Hepatocyte (in vitro differentiated cells): ENCODE measurements at regions not wholly inside any gene's neighbourhood (a gene's known extent, or its start where the extent isn't known, plus 50 kb on each side); places are given as distances from the start of the nearest gene placed in this dataset.
A peak's percentile ranks its signal among the peaks of the same experiment; 100 is the strongest.

Experiments used
- DNase-seq: peaks from one replicate; pipeline ENCODE4 v3.0.0-alpha.2; 2016; ENCODE audit warnings: low spot score
- H2AFZ ChIP-seq: fragments of 200-600 bp; sonication (generic); 2 replicates; pipeline ENCODE4 v1.6.0; 2016; ENCODE audit warnings: antibody characterized with exemption, mild to moderate bottlenecking
- H3K27ac ChIP-seq: fragments of 200-600 bp; sonication (generic); 2 replicates; pipeline ENCODE4 v1.5.1; 2016; ENCODE audit warnings: mild to moderate bottlenecking
- H3K27me3 ChIP-seq: fragments of 200-600 bp; sonication (generic); 2 replicates; pipeline ENCODE4 v1.6.1; 2016
- H3K36me3 ChIP-seq: fragments of 200-600 bp; sonication (generic); replicated peaks from 2 replicates; pipeline ENCODE4 v1.5.1; 2016; ENCODE audit warnings: low read depth; ENCODE audit not compliant: insufficient read depth
- H3K4me1 ChIP-seq: fragments of 200-600 bp; sonication (generic); 2 replicates; pipeline ENCODE4 v1.5.1; 2016; ENCODE audit warnings: mild to moderate bottlenecking, moderate library complexity; ENCODE audit not compliant: insufficient read depth
- H3K4me2 ChIP-seq: fragments of 200-600 bp; sonication (generic); 2 replicates; pipeline ENCODE4 v1.6.0; 2016
- H3K4me3 ChIP-seq: fragments of 200-600 bp; sonication (generic); 2 replicates; pipeline ENCODE4 v1.5.1; 2016; ENCODE audit warnings: mild to moderate bottlenecking
- H3K79me2 ChIP-seq: fragments of 200-600 bp; sonication (generic); 2 replicates; pipeline ENCODE4 v1.6.0; 2017; ENCODE audit warnings: mild to moderate bottlenecking
- H3K9me2 ChIP-seq: fragments of 200-600 bp; sonication (generic); replicated peaks from 2 replicates; pipeline ENCODE4 v1.6.0; 2017; ENCODE audit warnings: mild to moderate bottlenecking; ENCODE audit not compliant: insufficient read depth
- H3K9me3 ChIP-seq: fragments of 200-600 bp; sonication (generic); 2 replicates; pipeline ENCODE4 v1.5.1; 2016; ENCODE audit warnings: low read depth, mild to moderate bottlenecking
- H4K20me1 ChIP-seq: fragments of 200-600 bp; sonication (generic); 2 replicates; pipeline ENCODE4 v1.6.0; 2016; ENCODE audit warnings: mild to moderate bottlenecking; ENCODE audit not compliant: insufficient read depth, poor library complexity, severe bottlenecking
- CTCF ChIP-seq: fragments of 200-600 bp; sonication (generic); IDR thresholded peaks from 2 replicates; pipeline ENCODE4 v1.5.1; 2016; ENCODE audit warnings: antibody characterized with exemption, mild to moderate bottlenecking; ENCODE audit not compliant: poor library complexity
- EZH2 ChIP-seq: fragments of 200-600 bp; sonication (generic); IDR thresholded peaks from 2 replicates; pipeline ENCODE4 v1.6.1; 2016; ENCODE audit warnings: antibody characterized with exemption, mild to moderate bottlenecking, borderline replicate concordance
- EZH2phosphoT487 ChIP-seq: fragments of 200-600 bp; sonication (generic); IDR thresholded peaks from one replicate; pipeline ENCODE4 v1.6.1; 2018; ENCODE audit warnings: antibody characterized with exemption, mild to moderate bottlenecking, low read depth, moderate library complexity; ENCODE audit not compliant: unreplicated experiment, severe bottlenecking
- WGBS: methylation state at CpG from one replicate; pipeline ENCODE4 v1.1.6; 2016; ENCODE audit warnings: low lambda C conversion rate; ENCODE audit errors: missing lambda C conversion rate; 5-methylcytosine and 5-hydroxymethylcytosine counted together

GRCh38 chr3:34463414-34463813, 665.0 kb downstream of the PDCD6IP start:
- H3K9me3 ChIP-seq = peaks cover 6% of the 10 kb centered on the region
- H3K79me2 ChIP-seq = no peaks in the 10 kb centered on the region
- no peak overlapping the region for H3K27ac ChIP-seq
- no peak for TF ChIP-seq EZH2
- no peak for TF ChIP-seq CTCF
- TF ChIP-seq EZH2phosphoT487 = no peak
- no peaks in the 10 kb centered on the region for H3K9me2 ChIP-seq
- H3K4me1 ChIP-seq = no peaks in the 10 kb centered on the region
- 77% methylated on average over 1 of the region's 1 CpG for WGBS
- H3K36me3 ChIP-seq = no peaks in the 10 kb centered on the region
- DNase-seq = no peak
- no peak overlapping the region for H2AFZ ChIP-seq
- H4K20me1 ChIP-seq = no peaks in the 10 kb centered on the region
- H3K4me2 ChIP-seq = no peak overlapping the region
- H3K4me3 ChIP-seq = no peak overlapping the region
- H3K27me3 ChIP-seq = no peaks in the 10 kb centered on the region

GRCh38 chr3:34464646-34465045, 666.2 kb downstream of the PDCD6IP start:
- DNase-seq = no peak
- no peaks in the 10 kb centered on the region for H3K27me3 ChIP-seq
- H4K20me1 ChIP-seq = no peaks in the 10 kb centered on the region
- no peaks in the 10 kb centered on the region for H3K4me1 ChIP-seq
- no peaks in the 10 kb centered on the region for H3K36me3 ChIP-seq
- no peak overlapping the region for H3K4me2 ChIP-seq
- no peak overlapping the region for H3K27ac ChIP-seq
- no peaks in the 10 kb centered on the region for H3K9me2 ChIP-seq
- no peaks in the 10 kb centered on the region for H3K79me2 ChIP-seq
- H3K4me3 ChIP-seq = no peak overlapping the region
- TF ChIP-seq CTCF (no peak), EZH2phosphoT487 (no peak), EZH2 (no peak)
- no peak overlapping the region for H2AFZ ChIP-seq
- H3K9me3 ChIP-seq = no peaks in the 10 kb centered on the region
- WGBS = 82% methylated on average over 4 of the region's 4 CpGs

GRCh38 chr3:34475851-34476250, 677.4 kb downstream of the PDCD6IP start:
- no peak overlapping the region for H3K4me3 ChIP-seq
- no peak for DNase-seq
- H2AFZ ChIP-seq = no peak overlapping the region
- no peaks in the 10 kb centered on the region for H3K79me2 ChIP-seq
- H3K27ac ChIP-seq = no peak overlapping the region
- no peaks in the 10 kb centered on the region for H3K27me3 ChIP-seq
- no peaks in the 10 kb centered on the region for H4K20me1 ChIP-seq
- H3K9me2 ChIP-seq = no peaks in the 10 kb centered on the region
- no peak overlapping the region for H3K4me2 ChIP-seq
- no peaks in the 10 kb centered on the region for H3K36me3 ChIP-seq
- 90% methylated on average over 3 of the region's 3 CpGs for WGBS
- TF ChIP-seq EZH2 = no peak
- TF ChIP-seq CTCF = no peak
- no peaks in the 10 kb centered on the region for H3K9me3 ChIP-seq
- no peaks in the 10 kb centered on the region for H3K4me1 ChIP-seq

- H3K9me2 ChIP-seq = no peaks in the 10 kb centered on the region
- no peaks in the 10 kb centered on the region for H3K9me3 ChIP-seq
- H3K79me2 ChIP-seq = no peaks in the 10 kb centered on the region
- WGBS = 93% methylated on average over 1 of the region's 1 CpG
- H3K27me3 ChIP-seq = no peaks in the 10 kb centered on the region
- H3K4me1 ChIP-seq = peaks cover 4% of the 10 kb centered on the region
- DNase-seq = no peak
- peak overlapping the region; percentile 22 for H3K27ac ChIP-seq
- H3K4me3 ChIP-seq = no peak overlapping the region
- peak overlapping the region; percentile 53 for H2AFZ ChIP-seq
- peak overlapping the region; percentile 60 for H3K4me2 ChIP-seq
- no peaks in the 10 kb centered on the region for H4K20me1 ChIP-seq
- TF ChIP-seq EZH2 (no peak), CTCF (no peak), EZH2phosphoT487 (no peak)
- H3K36me3 ChIP-seq = no peaks in the 10 kb centered on the region
These were observed 685.0 kb downstream of the PDCD6IP start for GRCh38 chr3:34483311-34483887.
